ENCODE measurements at regions not wholly inside any gene's neighbourhood (a gene's known extent, or its start where the extent isn't known, plus 50 kb on each side); places are given as distances from the start of the nearest gene placed in this dataset.
A peak's percentile ranks its signal among the peaks of the same experiment; 100 is the strongest.
"Not testable (repeated sequence)": the region's sequence is repeated elsewhere in the genome, so short reads cannot be mapped to it uniquely, and the experiment has no call there.

- TF ChIP-seq CTCF (IDR thresholded peaks at IDR 0.05) = no peak
- Histone ChIP-seq H3K36me3 (no peaks in the 10 kb centered on the region), H3K4me1 (no peaks in the 10 kb centered on the region), H3K27me3 (ENCODE audit: low read depth) (no peaks in the 10 kb centered on the region), H3K4me3 (no peak overlapping the region), H3K27ac (no peak overlapping the region), H3K9me3 (no peaks in the 10 kb centered on the region)
- DNase-seq (no peak), ATAC-seq (no peak)
- intact Hi-C loops (cut with DNase I) = no loop called here
Observed at GRCh38 chr3:159301961-159302360, 500.1 kb downstream of the MFSD1 start.

GRCh38 chr3:159305017-159305416 lies 503.2 kb downstream of the MFSD1 start:
- intact Hi-C loops (cut with DNase I) = no loop called here
- Histone ChIP-seq H3K9me3 (no peaks in the 10 kb centered on the region), H3K4me1 (no peaks in the 10 kb centered on the region), H3K27me3 (ENCODE audit: low read depth) (no peaks in the 10 kb centered on the region), H3K27ac (no peak overlapping the region), H3K4me3 (no peak overlapping the region), H3K36me3 (no peaks in the 10 kb centered on the region)
- TF ChIP-seq CTCF (IDR thresholded peaks at IDR 0.05) = no peak
- DNase-seq (no peak), ATAC-seq (no peak)

- H3K4me3 ChIP-seq; H3K27me3 ChIP-seq (ENCODE audit: low read depth); H3K4me1 ChIP-seq; H3K27ac ChIP-seq; ATAC-seq; H3K36me3 ChIP-seq; intact Hi-C loops (cut with DNase I); DNase-seq; H3K9me3 ChIP-seq: not testable (repeated sequence)
Observed at GRCh38 chr3:159316706-159317105, 514.9 kb downstream of the MFSD1 start.

GRCh38 chr3:159319156-159319555 lies 517.3 kb downstream of the MFSD1 start:
- intact Hi-C loops (cut with DNase I) = no loop called here
- Histone ChIP-seq H3K27ac (no peak overlapping the region), H3K36me3 (no peaks in the 10 kb centered on the region), H3K27me3 (ENCODE audit: low read depth) (no peaks in the 10 kb centered on the region), H3K4me1 (no peaks in the 10 kb centered on the region), H3K9me3 (no peaks in the 10 kb centered on the region), H3K4me3 (no peak overlapping the region)
- DNase-seq (no peak), ATAC-seq (no peak)
- TF ChIP-seq CTCF (IDR thresholded peaks at IDR 0.05) = no peak

- TF ChIP-seq CTCF (IDR thresholded peaks at IDR 0.05) = peak; percentile 62
- Histone ChIP-seq H3K36me3 (no peaks in the 10 kb centered on the region), H3K4me3 (no peak overlapping the region), H3K9me3 (no peaks in the 10 kb centered on the region), H3K27me3 (ENCODE audit: low read depth) (no peaks in the 10 kb centered on the region), H3K4me1 (no peaks in the 10 kb centered on the region), H3K27ac (no peak overlapping the region)
- DNase-seq (peak; percentile 48), ATAC-seq (peak; percentile 61 to 67)
- intact Hi-C loops (cut with DNase I) = no loop called here
Observed at GRCh38 chr3:159322322-159322939, 520.6 kb downstream of the MFSD1 start.

GRCh38 chr3:159323848-159324247 lies 522.0 kb downstream of the MFSD1 start:
- ATAC-seq = no peak
- intact Hi-C loops (cut with DNase I) = no loop called here
- Histone ChIP-seq H3K9me3 (no peaks in the 10 kb centered on the region), H3K36me3 (no peaks in the 10 kb centered on the region), H3K4me3 (no peak overlapping the region), H3K4me1 (no peaks in the 10 kb centered on the region), H3K27me3 (ENCODE audit: low read depth) (no peaks in the 10 kb centered on the region), H3K27ac (no peak overlapping the region)
- no peak for TF ChIP-seq CTCF (IDR thresholded peaks at IDR 0.05)
- DNase-seq = no peak
